ENCODE measurements at regions not wholly inside any gene's neighbourhood (a gene's known extent, or its start where the extent isn't known, plus 50 kb on each side); places are given as distances from the start of the nearest gene placed in this dataset.

DNA sequence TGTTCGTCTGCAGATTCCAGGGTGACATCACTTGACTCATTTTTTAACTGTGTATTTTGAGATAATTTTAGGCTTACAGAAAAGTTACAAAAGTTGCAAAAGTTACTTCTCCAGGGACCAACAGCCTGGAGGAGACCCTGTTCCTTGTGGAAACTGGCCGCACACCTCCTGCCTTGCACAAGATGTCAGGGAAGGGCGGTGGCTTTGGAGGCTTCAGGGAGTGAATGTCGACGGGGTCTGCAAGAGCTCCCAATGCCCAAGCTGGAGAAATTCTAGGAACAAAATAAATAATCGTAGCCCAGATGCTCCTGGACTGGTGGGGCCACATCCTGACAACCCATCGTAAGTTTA is 62.2 kb upstream of the FAM20C start:
- TF ChIP-seq, protein P1, sequence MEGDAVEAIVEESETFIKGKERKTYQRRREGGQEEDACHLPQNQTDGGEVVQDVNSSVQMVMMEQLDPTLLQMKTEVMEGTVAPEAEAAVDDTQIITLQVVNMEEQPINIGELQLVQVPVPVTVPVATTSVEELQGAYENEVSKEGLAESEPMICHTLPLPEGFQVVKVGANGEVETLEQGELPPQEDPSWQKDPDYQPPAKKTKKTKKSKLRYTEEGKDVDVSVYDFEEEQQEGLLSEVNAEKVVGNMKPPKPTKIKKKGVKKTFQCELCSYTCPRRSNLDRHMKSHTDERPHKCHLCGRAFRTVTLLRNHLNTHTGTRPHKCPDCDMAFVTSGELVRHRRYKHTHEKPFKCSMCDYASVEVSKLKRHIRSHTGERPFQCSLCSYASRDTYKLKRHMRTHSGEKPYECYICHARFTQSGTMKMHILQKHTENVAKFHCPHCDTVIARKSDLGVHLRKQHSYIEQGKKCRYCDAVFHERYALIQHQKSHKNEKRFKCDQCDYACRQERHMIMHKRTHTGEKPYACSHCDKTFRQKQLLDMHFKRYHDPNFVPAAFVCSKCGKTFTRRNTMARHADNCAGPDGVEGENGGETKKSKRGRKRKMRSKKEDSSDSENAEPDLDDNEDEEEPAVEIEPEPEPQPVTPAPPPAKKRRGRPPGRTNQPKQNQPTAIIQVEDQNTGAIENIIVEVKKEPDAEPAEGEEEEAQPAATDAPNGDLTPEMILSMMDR (IDR thresholded peaks at IDR 0.05; ENCODE audit: poor library complexity), result no peak
- TF ChIP-seq EZH2phosphoT487 (IDR thresholded peaks at IDR 0.05; ENCODE audit: low read depth, severe bottlenecking, unreplicated experiment), result no peak

All from hepatocyte (in vitro differentiated cells).